HG03442 (cell line): ENCODE measurements at regions not wholly inside any gene's neighbourhood (a gene's known extent, or its start where the extent isn't known, plus 50 kb on each side); places are given as distances from the start of the nearest gene placed in this dataset.

Experiments used
- ATAC-seq: cut with Tn5 transposase; IDR thresholded peaks from one replicate; pipeline ENCODE4 v1.9.1; 2021; ENCODE audit warnings: mild to moderate bottlenecking, moderate library complexity; ENCODE audit not compliant: unreplicated experiment

- no peak for ATAC-seq
These were observed 798.9 kb upstream of the PIK3C3 start for GRCh38 chr18:41155910-41156851.

- ATAC-seq = no peak
These were observed 800.0 kb upstream of the PIK3C3 start for GRCh38 chr18:41155025-41155424.

- ATAC-seq = no peak
These were observed 801.2 kb upstream of the PIK3C3 start for GRCh38 chr18:41153871-41154270.

- ATAC-seq = no peak
These were observed 804.7 kb upstream of the PIK3C3 start for GRCh38 chr18:41150316-41150715.

DNA sequence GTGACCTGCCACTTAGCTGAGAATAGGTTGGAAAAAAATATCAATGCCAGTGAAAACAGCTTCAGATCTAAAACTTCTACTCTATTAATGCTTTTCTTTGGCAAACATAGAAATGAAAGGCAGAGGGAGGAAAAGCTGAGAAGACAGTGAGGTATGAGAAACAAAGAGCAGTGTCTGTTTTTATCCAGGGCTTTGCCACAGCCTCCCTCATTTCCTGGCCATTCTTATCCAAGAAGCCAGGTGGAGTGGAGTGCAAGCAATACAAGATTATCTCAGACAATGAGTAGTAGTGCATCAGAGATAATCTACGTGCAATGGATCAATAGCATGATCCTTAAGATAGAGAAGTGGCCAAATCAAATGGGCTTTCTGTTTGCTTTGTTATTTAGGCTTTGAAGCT lies 808.7 kb upstream of the PIK3C3 start:
- no peak for ATAC-seq

DNA sequence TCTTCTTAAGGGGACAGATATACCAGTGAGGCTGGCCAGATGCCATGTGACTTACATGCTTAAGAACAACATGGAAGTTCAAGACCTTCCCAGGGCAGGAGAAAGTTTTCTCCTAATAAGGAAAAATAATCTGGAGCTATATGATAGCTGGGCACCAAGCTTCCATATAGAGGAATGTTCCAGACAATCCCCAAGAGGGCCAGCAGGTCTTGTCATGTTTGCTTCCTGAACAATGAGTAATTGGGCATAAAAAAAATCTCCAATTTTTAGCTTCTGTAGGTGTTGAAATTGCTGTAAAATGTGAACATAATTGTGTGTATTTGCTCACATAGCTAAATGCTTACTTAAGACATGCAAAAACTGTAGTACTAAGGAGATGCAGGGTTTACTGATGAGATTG lies 809.5 kb upstream of the PIK3C3 start:
- ATAC-seq = no peak

GRCh38 chr18:41144441-41144840 lies 810.6 kb upstream of the PIK3C3 start:
- ATAC-seq = no peak

DNA sequence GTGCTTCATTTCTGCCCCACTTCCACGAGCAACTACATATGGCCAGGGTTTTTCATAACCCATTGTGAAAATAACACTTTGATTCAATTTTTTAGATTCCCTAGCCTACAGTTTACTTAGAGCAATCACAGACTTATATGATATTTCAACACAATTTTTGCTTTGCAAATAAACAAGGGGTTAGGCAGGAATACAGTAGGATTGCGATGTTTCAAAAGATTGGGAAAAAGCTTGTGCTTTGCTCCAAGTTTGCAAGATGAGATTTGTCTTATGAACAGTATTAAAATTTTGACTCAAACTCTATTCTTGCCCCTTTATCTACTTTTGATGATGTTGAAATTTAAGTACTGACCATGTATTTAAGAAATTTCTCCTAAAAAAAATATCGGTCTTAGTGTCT lies 814.5 kb upstream of the PIK3C3 start:
- ATAC-seq = no peak

GRCh38 chr18:41135146-41135545 lies 819.9 kb upstream of the PIK3C3 start:
- no peak for ATAC-seq

DNA sequence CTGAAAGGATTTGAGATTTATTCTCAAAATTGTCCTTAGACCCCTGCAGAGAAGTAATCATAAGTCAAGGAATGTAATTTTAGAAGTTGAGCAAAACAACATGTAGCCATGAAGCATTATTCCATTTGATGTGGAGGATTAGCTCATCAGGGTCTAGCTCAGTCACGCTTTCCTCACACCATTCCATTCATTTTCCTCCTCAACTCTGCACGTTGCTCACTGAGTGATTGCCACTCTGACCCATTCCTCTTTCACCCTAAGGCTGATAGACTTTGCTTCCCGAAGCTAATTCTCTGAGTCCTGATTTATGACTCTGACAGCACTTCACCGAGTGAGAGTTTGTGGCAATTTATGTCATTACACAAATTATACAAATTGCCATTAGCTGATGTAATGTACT lies 820.6 kb upstream of the PIK3C3 start:
- no peak for ATAC-seq

- no peak for ATAC-seq
These were observed 824.0 kb upstream of the PIK3C3 start for GRCh38 chr18:41131050-41131449.

- no peak for ATAC-seq
These were observed 826.5 kb upstream of the PIK3C3 start for GRCh38 chr18:41128545-41128944.

- no peak for ATAC-seq
These were observed 826.9 kb upstream of the PIK3C3 start for GRCh38 chr18:41128126-41128525.

DNA sequence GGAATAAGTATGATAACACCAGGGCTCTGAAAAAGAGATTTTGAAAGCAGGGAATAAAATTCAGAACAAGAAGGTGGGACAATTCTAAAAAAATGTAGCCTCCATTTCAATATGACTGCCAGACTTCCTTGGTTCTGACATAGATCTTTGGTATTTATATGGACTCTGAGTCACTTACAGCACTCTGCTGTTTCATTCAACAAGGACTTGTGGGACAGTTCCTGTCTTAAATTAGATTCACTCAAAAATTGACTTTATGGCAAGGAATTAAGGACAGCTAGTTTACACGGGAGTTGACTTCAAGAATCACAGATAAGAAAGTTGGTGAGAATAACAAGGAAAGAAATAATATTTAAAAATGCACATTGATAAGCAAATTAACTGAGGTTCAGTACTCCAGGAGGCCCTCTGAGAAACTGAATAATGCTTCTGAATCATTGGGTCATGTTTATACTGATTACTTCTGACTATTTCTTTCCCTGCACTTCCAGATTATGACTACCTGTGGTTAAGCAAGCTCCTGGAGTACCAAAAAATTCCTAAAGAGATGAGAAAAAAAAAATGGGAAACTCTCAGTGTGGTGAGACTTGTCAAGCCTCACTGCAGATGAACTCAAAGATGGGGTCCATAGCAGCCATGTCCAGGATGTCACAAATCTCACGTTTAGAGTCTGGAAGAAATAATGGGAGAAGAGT lies 828.3 kb upstream of the PIK3C3 start:
- no peak for ATAC-seq

GRCh38 chr18:41121116-41121826 lies 833.8 kb upstream of the PIK3C3 start:
- no peak for ATAC-seq

GRCh38 chr18:41119031-41119430 lies 836.0 kb upstream of the PIK3C3 start:
- ATAC-seq = no peak

- no peak for ATAC-seq
These were observed 841.0 kb upstream of the PIK3C3 start for GRCh38 chr18:41113885-41114482.

DNA sequence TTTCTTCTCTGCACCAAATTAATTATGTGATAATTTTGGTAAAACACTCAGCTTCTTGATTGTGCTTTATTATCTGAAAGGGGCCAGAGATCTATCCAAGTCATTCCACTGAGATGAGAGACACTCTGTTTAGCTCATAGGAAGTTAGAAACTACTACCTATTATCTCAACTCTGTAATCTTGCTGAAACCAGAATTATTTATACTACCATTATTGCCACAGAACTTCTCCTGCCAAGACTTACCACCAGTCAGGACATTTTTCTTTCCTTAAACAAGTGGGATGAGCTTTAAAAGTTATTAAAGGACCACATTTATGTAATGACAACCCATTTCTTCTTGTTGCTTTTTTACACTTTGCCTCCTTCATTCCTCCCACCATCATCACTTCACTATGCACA lies 855.6 kb upstream of the PIK3C3 start:
- ATAC-seq = no peak

GRCh38 chr18:41096504-41096903 lies 858.5 kb upstream of the PIK3C3 start:
- no peak for ATAC-seq

GRCh38 chr18:41077076-41077475 lies 878.0 kb upstream of the PIK3C3 start:
- ATAC-seq = no peak

GRCh38 chr18:41075212-41075611 lies 879.8 kb upstream of the PIK3C3 start:
- ATAC-seq = no peak
